Hippocampal formation (tissue), 2 donors: ENCODE measurements at regions not wholly inside any gene's neighbourhood (a gene's known extent, or its start where the extent isn't known, plus 50 kb on each side); places are given as distances from the start of the nearest gene placed in this dataset.
"Not testable (repeated sequence)": the region's sequence is repeated elsewhere in the genome, so short reads cannot be mapped to it uniquely, and the experiment has no call there.

Experiments
- DNase-seq, 2 donors: peaks; one replicate each; lab custom pipeline; 2025; lab: John Stamatoyannopoulos, UW

- no peak for DNase-seq
These were observed 728.3 kb upstream of the CDH8 start for GRCh38 chr16:62764572-62764971.

GRCh38 chr16:62760398-62760797, 724.2 kb upstream of the CDH8 start:
- no peak for DNase-seq

- no peak for DNase-seq
These were observed 719.7 kb upstream of the CDH8 start for GRCh38 chr16:62755938-62756337.

GRCh38 chr16:62752854-62753253, 716.6 kb upstream of the CDH8 start:
- DNase-seq = no peak

- DNase-seq = no peak
These were observed 715.0 kb upstream of the CDH8 start for GRCh38 chr16:62751218-62751617.

- no peak for DNase-seq
These were observed 705.5 kb upstream of the CDH8 start for GRCh38 chr16:62741692-62742091.

GRCh38 chr16:62738666-62739460, 702.6 kb upstream of the CDH8 start:
- peak; percentile 44 to 64 for DNase-seq

GRCh38 chr16:62732092-62732491, 695.9 kb upstream of the CDH8 start:
- DNase-seq = no peak

- not testable (repeated sequence) for DNase-seq
These were observed 688.5 kb upstream of the CDH8 start for GRCh38 chr16:62724670-62725269.

GRCh38 chr16:62720651-62721050, 684.4 kb upstream of the CDH8 start:
- DNase-seq = no peak

GRCh38 chr16:62717026-62717425, 680.8 kb upstream of the CDH8 start:
- no peak for DNase-seq

- no peak for DNase-seq
These were observed 679.5 kb upstream of the CDH8 start for GRCh38 chr16:62715701-62716100.

GRCh38 chr16:62712566-62712965, 676.3 kb upstream of the CDH8 start:
- no peak for DNase-seq

GRCh38 chr16:62711797-62712196, 675.6 kb upstream of the CDH8 start:
- no peak for DNase-seq

- no peak for DNase-seq
These were observed 673.6 kb upstream of the CDH8 start for GRCh38 chr16:62709794-62710193.

- DNase-seq = no peak
These were observed 665.2 kb upstream of the CDH8 start for GRCh38 chr16:62701426-62701825.

- DNase-seq = no peak
These were observed 664.4 kb upstream of the CDH8 start for GRCh38 chr16:62700426-62701294.

GRCh38 chr16:62692685-62693084, 656.4 kb upstream of the CDH8 start:
- no peak for DNase-seq

GRCh38 chr16:62681819-62682218, 645.6 kb upstream of the CDH8 start:
- no peak for DNase-seq

- DNase-seq = no peak
These were observed 642.6 kb upstream of the CDH8 start for GRCh38 chr16:62678796-62679195.

GRCh38 chr16:62676306-62676705, 640.1 kb upstream of the CDH8 start:
- DNase-seq = no peak

- DNase-seq = peak; percentile 32 to 61
These were observed 629.0 kb upstream of the CDH8 start for GRCh38 chr16:62665269-62665668.

- no peak for DNase-seq
These were observed 628.3 kb upstream of the CDH8 start for GRCh38 chr16:62664566-62664965.
